H1 (cell line): ENCODE measurements at regions not wholly inside any gene's neighbourhood (a gene's known extent, or its start where the extent isn't known, plus 50 kb on each side); places are given as distances from the start of the nearest gene placed in this dataset.

Experiments
- SAP30 ChIP-seq: fragments of 300-600 bp; sonication (generic); IDR thresholded peaks from 2 replicates; pipeline ENCODE4 v1.7.1; 2012; ENCODE audit warnings: low read length, moderate library complexity, mild to moderate bottlenecking, inconsistent platforms; ENCODE audit not compliant: insufficient read depth, insufficient replicate concordance
- TF ChIP-seq, protein P1 (sequence below): fragments of 300-600 bp; sonication (generic); IDR thresholded peaks from 2 replicates; pipeline ENCODE4 v1.7.1; 2012; ENCODE audit warnings: low read length, moderate library complexity, mild to moderate bottlenecking, inconsistent platforms; ENCODE audit not compliant: insufficient replicate concordance

- TF ChIP-seq, protein P1, sequence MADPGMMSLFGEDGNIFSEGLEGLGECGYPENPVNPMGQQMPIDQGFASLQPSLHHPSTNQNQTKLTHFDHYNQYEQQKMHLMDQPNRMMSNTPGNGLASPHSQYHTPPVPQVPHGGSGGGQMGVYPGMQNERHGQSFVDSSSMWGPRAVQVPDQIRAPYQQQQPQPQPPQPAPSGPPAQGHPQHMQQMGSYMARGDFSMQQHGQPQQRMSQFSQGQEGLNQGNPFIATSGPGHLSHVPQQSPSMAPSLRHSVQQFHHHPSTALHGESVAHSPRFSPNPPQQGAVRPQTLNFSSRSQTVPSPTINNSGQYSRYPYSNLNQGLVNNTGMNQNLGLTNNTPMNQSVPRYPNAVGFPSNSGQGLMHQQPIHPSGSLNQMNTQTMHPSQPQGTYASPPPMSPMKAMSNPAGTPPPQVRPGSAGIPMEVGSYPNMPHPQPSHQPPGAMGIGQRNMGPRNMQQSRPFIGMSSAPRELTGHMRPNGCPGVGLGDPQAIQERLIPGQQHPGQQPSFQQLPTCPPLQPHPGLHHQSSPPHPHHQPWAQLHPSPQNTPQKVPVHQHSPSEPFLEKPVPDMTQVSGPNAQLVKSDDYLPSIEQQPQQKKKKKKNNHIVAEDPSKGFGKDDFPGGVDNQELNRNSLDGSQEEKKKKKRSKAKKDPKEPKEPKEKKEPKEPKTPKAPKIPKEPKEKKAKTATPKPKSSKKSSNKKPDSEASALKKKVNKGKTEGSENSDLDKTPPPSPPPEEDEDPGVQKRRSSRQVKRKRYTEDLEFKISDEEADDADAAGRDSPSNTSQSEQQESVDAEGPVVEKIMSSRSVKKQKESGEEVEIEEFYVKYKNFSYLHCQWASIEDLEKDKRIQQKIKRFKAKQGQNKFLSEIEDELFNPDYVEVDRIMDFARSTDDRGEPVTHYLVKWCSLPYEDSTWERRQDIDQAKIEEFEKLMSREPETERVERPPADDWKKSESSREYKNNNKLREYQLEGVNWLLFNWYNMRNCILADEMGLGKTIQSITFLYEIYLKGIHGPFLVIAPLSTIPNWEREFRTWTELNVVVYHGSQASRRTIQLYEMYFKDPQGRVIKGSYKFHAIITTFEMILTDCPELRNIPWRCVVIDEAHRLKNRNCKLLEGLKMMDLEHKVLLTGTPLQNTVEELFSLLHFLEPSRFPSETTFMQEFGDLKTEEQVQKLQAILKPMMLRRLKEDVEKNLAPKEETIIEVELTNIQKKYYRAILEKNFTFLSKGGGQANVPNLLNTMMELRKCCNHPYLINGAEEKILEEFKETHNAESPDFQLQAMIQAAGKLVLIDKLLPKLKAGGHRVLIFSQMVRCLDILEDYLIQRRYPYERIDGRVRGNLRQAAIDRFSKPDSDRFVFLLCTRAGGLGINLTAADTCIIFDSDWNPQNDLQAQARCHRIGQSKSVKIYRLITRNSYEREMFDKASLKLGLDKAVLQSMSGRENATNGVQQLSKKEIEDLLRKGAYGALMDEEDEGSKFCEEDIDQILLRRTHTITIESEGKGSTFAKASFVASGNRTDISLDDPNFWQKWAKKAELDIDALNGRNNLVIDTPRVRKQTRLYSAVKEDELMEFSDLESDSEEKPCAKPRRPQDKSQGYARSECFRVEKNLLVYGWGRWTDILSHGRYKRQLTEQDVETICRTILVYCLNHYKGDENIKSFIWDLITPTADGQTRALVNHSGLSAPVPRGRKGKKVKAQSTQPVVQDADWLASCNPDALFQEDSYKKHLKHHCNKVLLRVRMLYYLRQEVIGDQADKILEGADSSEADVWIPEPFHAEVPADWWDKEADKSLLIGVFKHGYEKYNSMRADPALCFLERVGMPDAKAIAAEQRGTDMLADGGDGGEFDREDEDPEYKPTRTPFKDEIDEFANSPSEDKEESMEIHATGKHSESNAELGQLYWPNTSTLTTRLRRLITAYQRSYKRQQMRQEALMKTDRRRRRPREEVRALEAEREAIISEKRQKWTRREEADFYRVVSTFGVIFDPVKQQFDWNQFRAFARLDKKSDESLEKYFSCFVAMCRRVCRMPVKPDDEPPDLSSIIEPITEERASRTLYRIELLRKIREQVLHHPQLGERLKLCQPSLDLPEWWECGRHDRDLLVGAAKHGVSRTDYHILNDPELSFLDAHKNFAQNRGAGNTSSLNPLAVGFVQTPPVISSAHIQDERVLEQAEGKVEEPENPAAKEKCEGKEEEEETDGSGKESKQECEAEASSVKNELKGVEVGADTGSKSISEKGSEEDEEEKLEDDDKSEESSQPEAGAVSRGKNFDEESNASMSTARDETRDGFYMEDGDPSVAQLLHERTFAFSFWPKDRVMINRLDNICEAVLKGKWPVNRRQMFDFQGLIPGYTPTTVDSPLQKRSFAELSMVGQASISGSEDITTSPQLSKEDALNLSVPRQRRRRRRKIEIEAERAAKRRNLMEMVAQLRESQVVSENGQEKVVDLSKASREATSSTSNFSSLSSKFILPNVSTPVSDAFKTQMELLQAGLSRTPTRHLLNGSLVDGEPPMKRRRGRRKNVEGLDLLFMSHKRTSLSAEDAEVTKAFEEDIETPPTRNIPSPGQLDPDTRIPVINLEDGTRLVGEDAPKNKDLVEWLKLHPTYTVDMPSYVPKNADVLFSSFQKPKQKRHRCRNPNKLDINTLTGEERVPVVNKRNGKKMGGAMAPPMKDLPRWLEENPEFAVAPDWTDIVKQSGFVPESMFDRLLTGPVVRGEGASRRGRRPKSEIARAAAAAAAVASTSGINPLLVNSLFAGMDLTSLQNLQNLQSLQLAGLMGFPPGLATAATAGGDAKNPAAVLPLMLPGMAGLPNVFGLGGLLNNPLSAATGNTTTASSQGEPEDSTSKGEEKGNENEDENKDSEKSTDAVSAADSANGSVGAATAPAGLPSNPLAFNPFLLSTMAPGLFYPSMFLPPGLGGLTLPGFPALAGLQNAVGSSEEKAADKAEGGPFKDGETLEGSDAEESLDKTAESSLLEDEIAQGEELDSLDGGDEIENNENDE, result no peak
- TF ChIP-seq SAP30, result no peak
Measured at GRCh38 chr9:25310961-25311360, 367.3 kb downstream of the TUSC1 start (continued).
